ENCODE measurements at regions not wholly inside any gene's neighbourhood (a gene's known extent, or its start where the extent isn't known, plus 50 kb on each side); places are given as distances from the start of the nearest gene placed in this dataset.

DNA sequence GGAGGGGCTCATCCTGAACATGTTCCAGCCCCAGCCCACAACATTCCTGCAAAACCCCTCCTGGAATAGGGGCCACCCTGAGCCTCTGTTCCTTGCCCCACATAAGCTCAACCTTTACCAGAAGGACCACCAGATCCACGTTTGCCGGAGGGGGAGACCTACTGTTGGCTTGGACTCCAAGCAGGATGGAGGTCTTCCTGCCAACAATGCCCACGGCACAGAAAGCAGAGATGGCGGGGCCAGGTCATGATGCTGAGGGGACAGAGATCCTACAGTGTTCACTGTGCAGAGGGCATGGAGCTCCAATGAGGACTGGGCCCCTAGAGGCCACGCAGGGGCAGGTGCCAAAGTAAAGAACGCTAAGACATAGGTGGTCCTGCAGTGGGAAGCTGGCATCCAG is 98.5 kb upstream of the RAB6C start:
- DNase-seq: no peak

DNA sequence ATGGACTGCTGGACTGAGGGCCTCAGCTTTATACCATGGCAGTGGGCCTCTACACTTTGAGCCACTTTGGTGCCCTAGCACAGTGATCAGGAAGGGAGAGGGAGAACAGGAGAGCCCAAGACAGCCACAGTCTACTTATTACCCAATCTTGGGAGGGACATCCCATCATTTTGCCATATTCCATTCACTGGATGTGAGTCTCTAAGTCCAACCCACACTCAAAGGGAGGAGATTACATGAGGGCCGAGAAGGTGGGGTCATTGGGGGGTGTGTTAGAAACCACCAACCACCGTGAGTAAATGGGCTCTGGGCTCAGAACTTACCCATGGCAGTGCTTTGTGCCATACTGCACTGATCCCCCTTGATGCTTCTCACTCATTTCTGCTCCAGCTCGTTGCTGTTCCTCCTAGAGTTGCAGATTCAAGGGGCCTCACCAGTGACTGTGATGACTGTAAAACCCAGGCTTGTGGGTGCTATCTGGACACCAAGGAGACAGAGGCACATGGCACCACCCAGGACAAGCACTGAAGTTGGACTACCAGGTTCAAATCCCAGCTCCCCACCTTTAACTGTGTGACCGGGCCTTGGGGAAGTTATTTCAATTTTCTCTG is 97.6 kb upstream of the RAB6C start:
- no peak for DNase-seq

DNA sequence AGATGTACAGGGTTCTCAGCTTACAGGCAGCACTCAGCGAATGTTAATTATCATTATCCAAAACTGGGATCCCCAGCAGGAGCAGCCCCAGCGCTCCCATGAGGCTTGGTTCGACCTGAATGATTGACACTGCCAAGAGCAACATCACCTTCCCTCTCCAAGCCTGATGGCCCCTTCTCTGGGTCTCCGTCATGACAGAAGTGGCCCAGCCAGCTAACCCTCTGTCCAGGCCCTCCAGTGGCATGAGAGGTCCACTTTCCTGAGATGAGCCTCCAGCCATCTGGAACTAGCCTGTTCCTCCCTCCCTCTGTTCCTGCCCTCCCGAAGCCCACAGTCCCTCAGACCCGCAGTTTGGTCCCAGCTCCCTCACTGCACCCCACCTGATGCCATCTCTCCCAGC is 97.0 kb upstream of the RAB6C start:
- no peak for DNase-seq

DNA sequence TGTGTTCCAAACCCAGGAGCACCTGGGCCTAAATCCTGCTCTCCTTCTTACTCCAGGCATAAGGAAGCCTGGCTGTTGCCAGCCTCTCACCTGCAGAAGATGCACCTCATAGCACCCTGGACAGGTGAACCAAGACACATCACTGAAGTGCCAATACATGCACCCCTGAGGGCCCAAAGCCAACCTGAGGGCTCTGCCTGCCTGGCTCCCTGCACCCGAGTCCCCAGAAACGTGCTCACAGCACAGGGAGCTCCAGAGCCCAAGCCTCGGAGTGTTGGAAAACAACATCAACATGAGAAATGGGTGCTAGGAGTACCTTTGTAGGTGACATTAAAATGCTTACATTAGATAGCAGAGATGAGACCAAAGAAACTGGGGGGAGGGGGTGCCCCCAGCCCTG is 96.3 kb upstream of the RAB6C start:
- no peak for DNase-seq

DNA sequence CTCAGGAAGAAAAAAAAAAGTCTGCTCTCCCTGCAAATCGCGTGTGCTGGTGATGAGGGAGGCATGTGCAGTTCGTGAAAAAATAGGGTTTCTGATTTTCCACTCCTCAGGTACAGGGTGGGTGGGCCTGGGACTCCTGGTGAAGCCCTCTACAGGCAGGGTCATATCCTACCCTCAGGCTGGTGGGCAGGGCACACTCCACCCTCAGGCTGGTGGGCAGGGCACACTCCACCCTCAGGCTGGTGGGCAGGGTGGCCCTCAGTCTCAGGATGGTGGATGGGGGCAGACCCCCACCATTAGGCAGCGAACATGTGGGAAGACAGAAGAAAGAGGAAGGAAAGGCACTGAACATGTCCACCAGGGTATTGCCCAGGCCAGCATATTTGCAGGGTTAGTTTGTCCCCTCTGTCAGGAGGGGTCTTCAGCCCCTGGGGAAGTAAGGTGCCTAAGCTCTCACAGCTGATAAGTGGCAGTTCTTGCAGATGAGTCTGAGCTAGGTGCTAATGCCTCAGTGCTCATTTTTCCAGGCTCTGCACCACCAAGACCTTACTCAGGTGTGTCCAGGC is 95.2 kb upstream of the RAB6C start:
- DNase-seq: no peak

DNA sequence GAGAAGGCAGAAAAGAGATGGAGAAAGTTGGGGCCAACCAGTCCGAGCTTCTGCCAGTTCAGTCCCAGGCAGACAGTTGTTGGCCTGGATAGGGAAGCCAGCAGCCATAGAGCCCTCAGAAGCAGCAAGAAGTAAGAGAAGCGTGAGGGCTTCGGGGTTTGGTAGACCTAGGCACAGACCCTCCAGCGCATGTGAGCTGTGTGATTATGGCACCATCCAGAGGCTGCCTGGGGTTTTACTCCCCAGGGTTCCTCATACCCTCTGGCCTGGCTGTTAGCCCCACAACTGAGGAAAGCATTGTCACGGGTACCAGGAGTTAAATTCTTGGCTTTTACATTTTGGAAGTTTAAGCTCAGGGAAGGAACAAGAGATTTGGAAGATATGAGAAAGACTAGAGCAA is 93.7 kb upstream of the RAB6C start:
- no peak for DNase-seq

DNA sequence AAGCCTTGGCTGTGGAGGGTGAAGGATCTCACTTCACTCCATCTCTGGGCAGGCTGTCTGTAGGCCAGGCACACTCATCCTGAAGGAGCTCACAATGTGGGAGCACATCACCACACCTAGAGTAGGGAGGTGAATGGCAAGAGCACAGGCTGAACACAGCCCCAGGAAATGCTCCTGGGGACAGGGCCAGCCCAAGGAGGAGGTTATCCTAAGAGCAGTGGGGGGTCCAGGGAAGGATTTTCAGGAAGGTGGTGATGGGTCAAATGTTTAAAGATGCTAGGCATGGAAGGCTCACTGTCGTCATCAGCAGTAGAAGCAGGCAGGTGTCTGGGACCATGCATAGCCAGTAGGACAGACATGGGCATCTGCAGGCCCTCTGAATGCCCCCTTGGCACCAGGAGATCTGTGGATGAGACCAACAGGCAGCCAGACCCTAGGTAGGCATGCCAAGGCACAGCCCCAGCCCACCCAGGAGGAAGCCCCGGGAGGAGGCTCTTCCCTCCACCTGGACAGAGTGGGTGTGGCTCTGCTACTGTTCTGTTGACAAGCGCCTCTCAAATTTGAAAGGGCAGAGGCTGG is 91.7 kb upstream of the RAB6C start:
- DNase-seq: no peak

DNA sequence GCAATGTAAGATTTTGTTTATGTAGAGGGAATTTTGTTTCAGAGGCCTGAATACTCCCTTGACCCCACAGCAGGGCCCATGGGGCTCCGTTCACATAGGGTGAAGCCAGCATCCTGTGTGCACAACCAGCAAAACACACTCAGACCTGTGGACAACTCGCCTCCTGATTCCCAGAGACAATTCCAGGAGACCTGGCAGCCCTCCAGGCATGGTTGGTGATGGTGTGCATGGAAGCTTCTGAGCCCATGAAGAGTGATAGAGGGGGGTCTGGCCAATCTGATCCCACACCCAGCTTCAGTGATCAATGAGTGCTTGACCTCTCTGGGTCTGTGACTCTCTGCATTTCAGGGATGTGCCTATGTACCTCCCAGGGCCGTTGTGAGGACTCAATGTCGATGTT is 91.0 kb upstream of the RAB6C start:
- no peak for DNase-seq

DNA sequence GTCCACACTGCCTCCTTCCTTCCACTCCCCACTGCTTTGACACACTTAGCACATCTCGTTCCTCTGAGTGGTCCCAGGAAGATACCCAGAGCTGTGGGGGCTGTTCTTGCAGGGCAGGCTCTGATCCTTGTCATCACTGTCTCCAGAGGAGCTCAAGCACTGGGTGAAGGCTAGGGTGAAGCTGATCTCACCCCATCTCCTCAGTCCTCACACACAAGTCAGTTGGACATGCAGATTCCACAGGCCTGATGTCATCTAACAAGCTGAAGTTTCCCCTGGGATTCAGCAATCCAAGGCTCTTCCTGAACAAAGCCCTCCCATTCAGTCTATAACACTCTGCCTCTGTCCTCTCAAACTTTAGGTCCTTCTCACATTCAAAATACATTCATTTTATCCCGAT is 90.6 kb upstream of the RAB6C start:
- DNase-seq: no peak

DNA sequence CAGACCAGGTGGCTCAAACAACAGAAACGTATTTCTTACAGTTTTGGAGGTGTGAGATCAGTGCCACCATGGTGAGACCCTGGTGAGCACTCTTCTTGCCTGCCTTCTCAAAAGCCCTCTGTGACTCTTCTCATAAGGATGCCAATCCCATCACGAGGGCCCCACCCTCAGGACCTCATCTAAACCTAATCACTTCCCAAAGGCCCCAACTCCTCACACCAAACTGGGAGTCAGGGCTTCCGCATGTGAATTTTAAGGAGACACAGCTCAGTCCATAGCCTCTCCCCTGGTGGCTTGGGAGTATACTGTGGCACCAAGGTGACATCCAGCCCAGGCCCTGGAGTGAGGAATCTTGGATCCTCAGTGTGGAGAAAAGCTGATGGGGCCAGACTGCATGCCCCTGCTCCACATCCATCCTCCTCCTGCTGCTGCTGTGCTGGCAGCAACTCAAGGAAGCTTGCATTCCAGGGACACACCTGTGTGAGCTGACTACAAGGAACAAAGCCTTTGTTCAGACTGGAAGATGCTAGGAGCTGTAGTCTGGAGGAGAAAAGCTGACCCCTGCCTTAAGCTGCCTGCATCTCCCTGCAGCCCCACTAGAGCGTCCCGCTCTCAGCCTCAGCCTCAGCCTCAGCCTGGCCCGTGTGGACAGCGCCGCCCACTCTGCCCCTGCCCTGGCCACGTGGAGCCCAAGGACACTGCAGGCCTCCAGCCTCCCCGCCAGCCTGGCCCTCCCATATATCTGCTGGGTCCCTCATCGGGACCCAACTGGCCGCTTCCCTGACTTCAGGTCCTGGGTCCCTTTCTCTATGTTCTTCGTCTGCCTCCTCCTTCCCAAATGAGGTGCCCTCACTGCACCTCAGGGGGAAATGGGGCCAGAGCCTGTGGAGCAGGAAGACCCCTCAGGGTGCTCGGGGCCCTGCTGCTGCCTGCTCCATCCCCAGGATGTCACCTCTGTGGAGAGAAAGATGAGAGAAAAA is 87.8 kb upstream of the RAB6C start:
- DNase-seq: no peak

DNA sequence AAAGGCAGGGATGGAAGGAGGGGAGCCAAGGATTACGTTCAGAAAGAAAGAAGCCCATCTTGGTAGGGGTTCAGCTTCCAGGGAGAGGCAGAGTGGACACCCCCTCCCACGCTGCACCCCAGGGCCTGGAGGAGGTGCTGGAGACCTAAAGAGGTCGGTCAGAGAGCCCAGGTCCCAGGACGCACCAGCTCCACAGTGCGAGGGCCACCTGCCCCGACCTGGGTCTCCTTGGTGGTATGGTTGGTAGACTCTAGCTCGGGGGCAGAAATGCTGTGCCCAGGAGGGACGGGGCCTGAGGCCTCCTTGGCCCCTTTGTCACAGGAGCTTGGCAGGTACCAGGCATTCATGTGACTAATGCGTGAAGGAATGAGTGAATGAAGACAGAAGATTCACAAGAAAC is 87.1 kb upstream of the RAB6C start:
- DNase-seq: no peak

DNA sequence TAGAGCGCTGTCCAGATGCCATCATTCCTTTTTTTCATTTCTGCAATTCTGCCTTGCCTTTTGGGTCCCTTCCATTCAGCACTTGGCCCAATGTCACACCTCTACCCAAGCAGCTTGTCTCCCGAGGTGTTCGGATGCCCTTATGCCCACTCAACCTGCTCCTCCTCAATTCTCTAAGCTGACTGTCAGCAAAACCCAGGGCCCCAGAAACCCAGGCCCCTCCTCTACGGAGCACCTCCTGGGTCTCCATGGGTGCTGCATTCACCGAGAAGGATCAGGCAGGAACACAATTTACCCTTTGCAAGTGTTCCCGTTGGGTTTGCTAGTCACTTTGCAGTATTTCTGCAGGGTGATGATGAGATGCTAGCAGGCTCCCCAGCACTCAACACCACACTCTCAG is 86.7 kb upstream of the RAB6C start:
- no peak for DNase-seq

DNA sequence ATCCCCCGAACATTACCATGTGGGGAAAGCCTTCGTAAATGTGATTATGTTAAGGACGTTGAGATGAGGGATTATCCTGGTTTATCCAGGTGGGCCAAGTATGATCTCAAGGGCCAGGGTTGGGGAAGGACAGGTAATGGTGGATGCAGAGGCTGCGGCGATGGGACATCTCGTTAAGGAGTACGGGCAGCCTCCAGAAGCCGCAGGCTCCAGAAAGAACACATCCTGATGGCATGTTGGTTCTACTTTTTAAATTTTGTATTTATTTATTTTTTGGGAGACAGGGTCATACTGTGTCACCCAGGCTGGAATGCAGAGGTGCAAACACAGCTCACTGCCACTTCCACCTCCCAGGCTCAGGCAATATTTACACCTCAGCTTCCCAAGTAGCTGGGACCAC is 86.2 kb upstream of the RAB6C start:
- no peak for DNase-seq

DNA sequence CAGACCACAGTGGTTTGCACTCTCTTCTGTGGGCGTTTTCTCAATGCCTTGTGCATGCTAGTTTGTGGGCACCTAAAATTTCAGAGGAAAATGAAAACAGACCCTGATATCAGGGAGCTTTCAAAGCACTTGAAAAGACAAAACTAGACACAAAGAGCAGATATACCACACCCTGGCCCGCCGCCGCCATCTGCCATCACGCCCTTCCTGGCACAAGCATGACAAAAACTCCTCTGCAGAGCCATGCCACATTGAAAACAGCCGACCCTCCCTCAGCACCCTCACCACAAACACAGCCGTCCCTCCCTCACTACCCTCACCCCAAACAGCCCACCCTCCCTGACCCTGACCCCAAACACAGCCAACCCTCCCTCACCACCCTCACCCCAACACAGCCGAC is 84.8 kb upstream of the RAB6C start:
- DNase-seq: no peak

DNA sequence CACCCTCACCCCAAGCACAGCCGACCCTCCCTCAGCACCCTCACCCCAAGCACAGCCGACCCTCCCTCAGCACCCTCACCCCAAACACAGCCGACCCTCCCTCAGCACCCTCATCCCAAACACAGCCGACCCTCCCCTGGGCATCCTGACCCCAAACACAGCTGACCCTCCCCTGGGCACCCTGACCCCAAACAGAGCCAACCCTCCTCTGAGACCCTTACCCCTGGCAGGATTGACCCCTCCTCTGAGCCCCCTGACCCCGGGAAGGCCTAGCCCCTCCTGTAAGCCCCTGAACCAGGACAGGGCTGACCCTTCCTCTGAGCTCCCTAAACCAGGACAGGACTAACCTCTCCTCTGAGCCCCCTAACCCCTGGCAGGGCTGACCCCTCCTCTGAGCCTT is 84.4 kb upstream of the RAB6C start:
- DNase-seq: no peak

DNA sequence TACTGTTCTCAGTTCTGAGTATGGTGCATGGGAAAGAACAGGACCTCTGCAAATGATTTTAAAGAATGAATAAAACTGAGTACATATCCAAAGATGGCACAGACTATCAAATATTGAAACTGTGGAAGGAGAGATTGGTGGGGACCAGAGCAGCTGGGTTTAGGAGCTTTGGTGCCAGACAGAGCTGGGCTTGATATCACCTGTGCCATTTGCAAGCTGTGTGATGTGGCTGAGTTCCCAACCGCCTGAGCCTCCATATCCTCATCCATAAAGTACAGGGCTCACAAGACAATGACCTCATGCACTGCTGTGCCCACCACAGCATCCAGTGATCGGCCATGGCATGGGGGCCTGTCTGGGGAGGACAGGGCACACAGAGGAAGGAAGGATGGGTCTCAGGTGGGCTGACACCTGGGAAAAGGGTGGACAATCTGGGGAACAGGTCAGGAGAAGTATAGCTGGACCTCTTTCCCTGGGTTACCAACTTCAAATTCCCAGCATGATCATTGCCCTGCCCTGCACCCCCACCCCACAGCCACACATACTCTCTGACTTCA is 83.9 kb upstream of the RAB6C start:
- no peak for DNase-seq

DNA sequence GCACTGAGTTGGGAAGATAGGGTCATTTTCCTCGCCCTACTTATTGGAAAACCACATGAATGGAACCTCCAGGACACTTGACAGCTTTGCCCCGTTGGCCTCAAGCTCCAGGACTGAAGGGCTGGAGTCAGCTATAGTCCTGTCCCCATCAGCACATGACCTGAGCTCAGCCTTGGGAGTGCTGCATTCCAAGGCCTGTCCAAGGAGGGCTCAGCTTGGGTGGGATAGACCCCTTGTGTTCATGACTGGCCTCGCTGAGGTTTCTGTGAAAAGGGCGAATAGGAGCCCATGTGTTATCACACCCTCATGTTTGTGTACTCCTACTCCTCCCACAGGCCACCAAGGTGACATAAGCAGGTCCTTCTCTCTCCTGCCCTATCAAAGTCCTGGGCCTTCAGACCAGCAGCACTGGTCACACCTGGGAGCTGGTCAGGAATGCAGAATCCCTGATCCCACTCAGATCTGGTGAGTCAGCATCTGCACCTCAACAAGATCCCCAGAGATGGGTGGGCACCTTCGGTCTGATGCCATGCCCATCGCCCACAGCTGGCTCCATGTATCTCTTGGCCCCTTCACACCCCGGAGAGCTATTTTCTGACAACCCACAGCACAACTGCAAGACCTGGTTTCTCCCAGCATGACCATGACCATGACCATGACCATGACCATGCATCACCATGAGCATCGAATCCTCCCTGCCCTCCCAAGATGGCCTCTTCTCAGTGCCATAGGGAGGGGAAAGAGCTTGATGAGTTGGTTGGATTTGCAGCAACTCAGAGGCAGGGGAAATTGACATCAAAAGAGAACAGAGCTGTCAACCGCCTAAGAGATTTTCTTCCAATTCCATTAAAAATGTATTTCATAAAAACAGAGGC is 83.0 kb upstream of the RAB6C start:
- DNase-seq: no peak

DNA sequence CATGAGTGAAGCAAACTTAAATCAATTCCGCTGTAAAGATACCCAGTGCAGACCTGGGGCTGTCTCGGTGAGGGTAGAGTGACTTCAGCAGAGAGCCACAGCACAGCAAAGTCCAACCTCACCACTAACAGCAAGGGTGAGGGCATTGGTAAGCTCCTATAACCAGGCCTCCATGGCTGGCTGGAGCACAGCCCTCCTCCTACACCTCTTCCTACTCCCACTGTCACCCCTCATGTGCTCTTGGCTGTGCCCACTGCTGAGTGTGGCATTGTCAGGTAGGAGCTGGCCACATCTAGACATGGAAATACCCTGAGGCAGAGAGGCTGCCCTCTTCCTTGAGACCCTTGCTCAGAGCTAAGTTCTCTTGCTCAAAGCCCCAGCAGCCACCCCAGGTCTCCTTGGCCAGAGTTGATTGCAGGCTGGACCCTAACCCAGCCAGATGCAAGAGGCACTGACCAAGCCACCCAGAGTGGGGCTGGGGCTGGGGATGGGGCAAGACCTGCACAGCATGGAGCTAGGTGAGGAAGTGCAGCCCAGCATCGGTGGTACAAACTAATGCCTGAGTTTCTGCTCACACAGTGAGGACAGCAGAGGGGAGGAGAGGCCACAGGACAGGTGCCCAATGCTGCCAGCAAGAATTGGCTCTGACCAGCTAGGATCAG is 77.6 kb upstream of the RAB6C start:
- DNase-seq: no peak

DNA sequence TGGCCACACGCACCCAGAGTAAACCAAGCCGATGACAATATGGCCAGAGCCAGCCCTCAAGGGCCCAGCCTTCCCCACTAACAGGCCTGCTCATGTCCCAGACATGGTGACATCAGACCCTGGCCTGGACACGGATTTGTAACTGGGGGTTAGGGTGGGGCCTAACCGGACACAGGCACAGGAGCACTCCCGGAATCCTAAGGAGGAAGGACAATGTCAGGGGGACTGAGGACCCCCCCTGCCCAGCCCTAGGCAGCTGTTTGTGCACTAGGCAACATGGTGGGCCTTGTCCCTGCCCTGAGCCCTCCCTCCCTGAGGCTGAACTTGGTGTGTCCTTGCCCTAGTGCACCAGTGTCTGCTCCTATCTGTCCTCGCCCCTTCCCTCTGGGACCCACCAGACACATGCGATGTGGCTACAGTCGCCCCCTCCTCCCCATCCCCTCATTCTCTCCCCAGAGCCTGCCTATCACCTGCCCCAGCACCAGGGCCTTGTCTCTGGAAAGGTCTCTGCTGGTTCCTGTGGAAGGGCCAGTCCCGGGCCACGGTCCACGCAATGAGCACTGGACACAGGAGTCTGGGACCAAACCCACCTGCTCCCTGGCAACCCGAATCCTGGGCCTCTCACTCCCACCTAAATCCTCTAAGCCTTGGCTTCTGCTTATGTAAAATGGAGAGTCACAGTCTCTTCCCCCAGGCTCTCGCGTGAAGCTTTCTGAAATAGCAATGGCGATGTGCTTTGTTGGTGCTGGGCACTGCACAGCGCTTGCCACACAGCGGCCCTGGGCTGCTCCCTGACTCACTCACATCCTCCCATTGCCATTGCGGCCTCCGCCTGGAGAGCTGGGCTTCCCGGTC is 76.5 kb upstream of the RAB6C start:
- no peak for DNase-seq

DNA sequence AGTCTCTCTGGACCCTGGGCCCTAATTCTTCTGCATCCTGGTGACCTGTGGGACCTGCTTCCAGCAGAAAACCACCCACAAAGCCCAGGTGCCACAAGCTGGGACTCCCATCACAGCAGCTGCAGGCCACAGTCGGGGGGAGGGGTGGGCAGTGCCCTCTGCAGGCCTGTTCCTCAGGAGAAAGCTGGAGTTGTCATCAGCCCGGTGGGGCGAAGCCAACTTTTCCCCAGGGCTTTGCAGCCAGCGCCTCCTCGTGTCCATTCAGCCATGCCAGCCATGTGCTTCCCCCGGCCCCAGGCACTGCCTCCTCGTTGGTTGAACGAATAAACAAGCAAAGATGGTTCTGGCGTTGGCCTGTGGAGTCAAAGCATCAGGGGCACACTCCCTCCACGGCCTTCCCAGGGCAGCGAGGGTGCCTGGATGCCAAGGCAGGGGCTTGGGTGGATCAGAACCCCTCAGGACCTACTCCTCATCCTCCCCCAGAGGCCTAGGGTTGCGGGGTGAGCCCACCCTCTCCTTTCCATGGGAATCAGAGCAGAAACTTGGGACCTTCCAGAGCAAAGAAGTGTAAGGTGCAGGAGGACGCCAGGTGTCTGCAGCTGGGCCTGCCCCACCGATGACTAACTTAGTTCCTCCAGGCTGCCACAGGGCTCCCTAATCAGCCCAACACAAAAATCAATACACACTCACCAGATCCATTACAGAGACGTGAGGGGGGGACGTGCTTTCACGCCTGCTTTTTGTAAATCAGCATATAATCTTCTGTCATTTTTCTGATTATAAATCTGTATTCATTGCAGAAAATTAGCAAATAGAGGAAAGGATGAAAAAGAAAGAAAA is 75.7 kb upstream of the RAB6C start:
- no peak for DNase-seq

All from NCI-H2107 (cell line).